Endothelial cell of umbilical vein (primary cell): ENCODE measurements at regions not wholly inside any gene's neighbourhood (a gene's known extent, or its start where the extent isn't known, plus 50 kb on each side); places are given as distances from the start of the nearest gene placed in this dataset.

Experiments
- BruUV-seq: library from RNA; stranded (reverse); fragments of 400-500 nt; replicated peaks from 2 replicates; lab custom pipeline; 2021; lab: Mats Ljungman, UMichigan
- CTCF ChIA-PET: fragments of 300-600, 350-600 bp; sonication (Branson Sonifier 250); formaldehyde crosslinking; loops from one replicate; lab custom pipeline; 2021; ENCODE audit warnings: antibody characterized with exemption, inconsistent platforms; lab: Charles Lee
- POLR2A ChIA-PET: fragments of 300-600, 350-600 bp; sonication (Branson Sonifier 250); formaldehyde crosslinking; loops from one replicate; lab custom pipeline; 2021; ENCODE audit warnings: antibody characterized with exemption, inconsistent platforms; lab: Charles Lee
- DNase-seq: peaks from one replicate; pipeline ENCODE4 v3.0.0-alpha.2; 2011; ENCODE audit warnings: low read depth, low spot score
- FAIRE-seq: peaks from 2 replicates; lab custom pipeline; 2011; peaks lifted over from hg19 to GRCh38; lab: Jason Lieb, UNC
- H2AFZ ChIP-seq: 2 replicates; pipeline ENCODE4 v1.6.0; 2012; ENCODE audit warnings: low read depth, low read length, control low read depth, inconsistent platforms
- H3K27ac ChIP-seq: 2 replicates; pipeline ENCODE4 v1.5.1; 2011; ENCODE audit warnings: low read depth, mild to moderate bottlenecking, control low read depth, low read length, moderate library complexity; ENCODE audit not compliant: insufficient read depth
- H3K27me3 ChIP-seq, 2 experiments: 2 replicates each; pipeline versions ENCODE4 v1.6.0 to v1.6.1; 2011; ENCODE audit warnings: low read length in 2 of 2, mixed read lengths in 1 of 2; ENCODE audit not compliant: control insufficient read depth in 2 of 2, insufficient read depth in 2 of 2
- H3K36me3 ChIP-seq, 2 experiments: 2 replicates in 1 of 2; 3 replicates in 1 of 2; pipeline ENCODE4 v1.5.1; 2011; ENCODE audit warnings: low read length in 2 of 2, mild to moderate bottlenecking in 1 of 2, moderate library complexity in 1 of 2; ENCODE audit not compliant: control insufficient read depth in 2 of 2, insufficient read depth in 2 of 2; ENCODE audit errors: extremely low read depth in 1 of 2
- H3K4me1 ChIP-seq: 3 replicates; pipeline ENCODE4 v1.5.1; 2011; ENCODE audit warnings: mild to moderate bottlenecking, low read length; ENCODE audit not compliant: control insufficient read depth, insufficient read depth; ENCODE audit errors: extremely low read depth
- H3K4me2 ChIP-seq: 2 replicates; pipeline ENCODE4 v1.6.1; 2011; ENCODE audit warnings: low read length, control low read depth, mixed read lengths; ENCODE audit not compliant: insufficient read depth
- H3K4me3 ChIP-seq, 3 experiments: fragments of 200-600 bp in 1 of 3; sonication (generic), shearing (Covaris generic) in 1 of 3; replicated peaks in 1 of 3; 2 replicates each; pipeline ENCODE4 v1.5.1; 2011 to 2016; ENCODE audit warnings: control low read depth in 3 of 3, low read length in 3 of 3, mild to moderate bottlenecking in 2 of 3, inconsistent platforms in 1 of 3, low read depth in 1 of 3, moderate library complexity in 1 of 3; ENCODE audit not compliant: insufficient read depth in 1 of 3
- H3K79me2 ChIP-seq: 2 replicates; pipeline ENCODE4 v1.6.0; 2012; ENCODE audit warnings: low read length, inconsistent platforms; ENCODE audit not compliant: control insufficient read depth, insufficient read depth
- H3K9ac ChIP-seq: replicated peaks from 2 replicates; pipeline ENCODE3; 2011; ENCODE audit warnings: low read length, control low read depth; ENCODE audit not compliant: insufficient read depth; ENCODE audit errors: extremely low read depth
- H3K9me1 ChIP-seq: replicated peaks from 3 replicates; pipeline ENCODE4 v1.6.0; 2011; ENCODE audit warnings: mild to moderate bottlenecking, low read length; ENCODE audit not compliant: control insufficient read depth, insufficient read depth; ENCODE audit errors: extremely low read depth
- H3K9me3 ChIP-seq: replicated peaks from 2 replicates; pipeline ENCODE4 v1.5.1; 2012; ENCODE audit warnings: low read length, inconsistent platforms; ENCODE audit not compliant: control insufficient read depth, insufficient read depth
- H4K20me1 ChIP-seq: replicated peaks from 2 replicates; pipeline ENCODE3; 2011; ENCODE audit warnings: mild to moderate bottlenecking, low read length; ENCODE audit not compliant: control insufficient read depth, insufficient read depth; ENCODE audit errors: extremely low read depth
- CTCF ChIP-seq, 2 donors: IDR thresholded peaks; 1 replicate in 1 of 2; 2 replicates in 1 of 2; pipeline ENCODE4 v1.5.1; 2011; ENCODE audit warnings: low read length in 2 of 2, mild to moderate bottlenecking in 2 of 2, moderate library complexity in 2 of 2, control low read depth in 1 of 2, inconsistent platforms in 1 of 2, low read depth in 1 of 2; ENCODE audit not compliant: insufficient read depth in 1 of 2; ENCODE audit errors: extremely low read depth in 1 of 2
- EZH2 ChIP-seq: IDR thresholded peaks from 2 replicates; pipeline ENCODE4 v1.6.1; 2012; ENCODE audit warnings: borderline replicate concordance, low read depth, mild to moderate bottlenecking, moderate library complexity, low read length, inconsistent platforms; ENCODE audit not compliant: severe bottlenecking
- FOS ChIP-seq: IDR thresholded peaks from 2 replicates; pipeline ENCODE4 v1.6.1; 2011; ENCODE audit warnings: mild to moderate bottlenecking, low read length, moderate library complexity, borderline replicate concordance; ENCODE audit not compliant: insufficient read depth
- JUN ChIP-seq: IDR thresholded peaks from 2 replicates; pipeline ENCODE4 v1.6.1; 2011; ENCODE audit warnings: borderline replicate concordance, low read depth; ENCODE audit not compliant: insufficient read length, insufficient read depth
- MAX ChIP-seq: IDR thresholded peaks from 2 replicates; pipeline ENCODE4 v1.6.1; 2011; ENCODE audit not compliant: insufficient read depth, insufficient read length
- MYC ChIP-seq: IDR thresholded peaks from one replicate; pipeline ENCODE4 v1.6.1; 2011; ENCODE audit warnings: mild to moderate bottlenecking, low read depth, low read length
- POLR2AphosphoS5 ChIP-seq: IDR thresholded peaks from 2 replicates; pipeline ENCODE4 v1.6.1; 2012; ENCODE audit warnings: low read depth, mild to moderate bottlenecking, control low read depth, low read length, moderate library complexity; ENCODE audit not compliant: insufficient read depth
- dilution Hi-C: fragments of 300-500 bp; cut with MboI; formaldehyde crosslinking; loops from one replicate; pipeline ENCODE4 v1.15.0; 2019; ENCODE audit warnings: low sequenced_read_pairs; ENCODE audit not compliant: extremely low pct_ligation_motif_present
- intact Hi-C: fragments of 100-400 bp; cut with micrococcal nuclease; formaldehyde crosslinking; loops from one replicate; pipeline ENCODE4 v1.10.0; 2022

GRCh38 chr5:136820848-136821247, 455.5 kb upstream of the TRPC7 start:
- Histone ChIP-seq H3K27ac (no peak overlapping the region), H3K9ac (no peak overlapping the region), H3K9me3 (no peaks in the 10 kb centered on the region), H3K79me2 (no peaks in the 10 kb centered on the region), H3K4me3 (no peak overlapping the region), H3K9me1 (no peaks in the 10 kb centered on the region), H3K27me3 (peaks cover 0 to 8% of the 10 kb centered on the region in 2 experiments), H4K20me1 (no peaks in the 10 kb centered on the region), H3K4me1 (no peaks in the 10 kb centered on the region), H3K36me3 (no peaks in the 10 kb centered on the region), H2AFZ (no peak overlapping the region), H3K4me2 (no peak overlapping the region)
- intact Hi-C loops = no loop called here
- ChIA-PET CTCF (no interaction called here), POLR2A (no interaction called here)
- FAIRE-seq = no peak
- DNase-seq = no peak
- dilution Hi-C loops = no loop called here
- BruUV-seq = no TSS peak
- TF ChIP-seq MAX = no peak
- no peak for TF ChIP-seq MYC
- no peak for TF ChIP-seq FOS
- TF ChIP-seq EZH2 = no peak
- TF ChIP-seq CTCF (IDR thresholded peaks at IDR 0.05; ENCODE audit: extremely low read depth in 1 of 2, insufficient read depth in 1 of 2, low read depth in 1 of 2, low read length in 2 of 2) = no peak
- no peak for TF ChIP-seq JUN
- no peak for TF ChIP-seq POLR2AphosphoS5
